KMS-11 (cell line): ENCODE measurements at regions not wholly inside any gene's neighbourhood (a gene's known extent, or its start where the extent isn't known, plus 50 kb on each side); places are given as distances from the start of the nearest gene placed in this dataset.

Source experiments
- H2AFZ ChIP-seq: fragments of 200-600 bp; sonication (generic); 2 replicates; pipeline ENCODE4 v1.6.1; 2016; ENCODE audit warnings: antibody characterized with exemption, mixed run types, low read depth
- H3K27ac ChIP-seq: fragments of 200-600 bp; sonication (generic); 2 replicates; pipeline ENCODE4 v1.6.1; 2016; ENCODE audit warnings: mild to moderate bottlenecking, mixed run types
- H3K27me3 ChIP-seq: fragments of 200-600 bp; sonication (generic); 2 replicates; pipeline ENCODE4 v1.6.1; 2017; ENCODE audit warnings: mild to moderate bottlenecking, low read depth, mixed run types, moderate library complexity; ENCODE audit not compliant: insufficient read depth
- H3K36me3 ChIP-seq: fragments of 200-600 bp; sonication (generic); 2 replicates; pipeline ENCODE4 v1.6.1; 2017; ENCODE audit warnings: mild to moderate bottlenecking, mixed run types; ENCODE audit not compliant: insufficient read depth
- H3K4me1 ChIP-seq: fragments of 200-600 bp; sonication (generic); 2 replicates; pipeline ENCODE4 v1.6.1; 2016; ENCODE audit warnings: mild to moderate bottlenecking, low read depth, mixed run types; ENCODE audit not compliant: poor library complexity, severe bottlenecking
- H3K4me2 ChIP-seq: fragments of 200-600 bp; sonication (generic); 2 replicates; pipeline ENCODE4 v1.7.0; 2016; ENCODE audit warnings: mild to moderate bottlenecking, mixed run types
- H3K4me3 ChIP-seq: fragments of 200-600 bp; sonication (generic); IDR thresholded peaks from 2 replicates; pipeline ENCODE4 v1.6.1; 2017; ENCODE audit warnings: low read depth, low read length, mixed read lengths; ENCODE audit not compliant: insufficient read depth
- H3K79me2 ChIP-seq: fragments of 200-600 bp; sonication (generic); 2 replicates; pipeline ENCODE4 v1.6.1; 2016; ENCODE audit warnings: low read depth, mixed run types; ENCODE audit not compliant: insufficient read depth
- H3K9ac ChIP-seq: fragments of 200-600 bp; sonication (generic); 2 replicates; pipeline ENCODE4 v1.6.1; 2016; ENCODE audit warnings: mild to moderate bottlenecking, mixed run types
- H4K20me1 ChIP-seq: fragments of 200-600 bp; sonication (generic); 2 replicates; pipeline ENCODE4 v1.6.1; 2016; ENCODE audit warnings: mild to moderate bottlenecking, mixed run types; ENCODE audit not compliant: insufficient read depth
- TF ChIP-seq, protein P1 (sequence below): fragments of 200-600 bp; sonication (generic); conservative IDR thresholded peaks from 2 replicates; pipeline ENCODE4 v1.6.1; 2017; ENCODE audit warnings: low read depth, mild to moderate bottlenecking, antibody characterized with exemption, low read length, moderate library complexity, mixed read lengths

DNA sequence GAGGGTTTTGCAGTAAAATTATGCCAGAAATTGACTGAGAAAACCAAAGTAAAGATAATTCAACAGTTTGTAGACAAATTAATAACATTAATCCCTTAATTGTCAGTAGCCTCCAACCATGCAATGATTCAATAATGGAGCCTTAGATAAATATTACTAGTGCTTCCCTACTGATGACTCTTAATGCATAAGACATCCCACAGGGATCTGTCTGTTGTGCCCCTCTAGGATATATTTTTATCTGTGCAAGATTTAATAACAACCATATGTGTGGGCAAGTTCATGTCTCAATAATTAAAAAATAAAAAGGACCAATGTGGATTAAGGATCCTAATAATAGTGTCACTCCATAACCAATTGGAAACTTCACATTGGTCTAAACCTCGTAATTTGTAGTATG is 230.3 kb upstream of the TCF4 start:
- TF ChIP-seq, protein P1, sequence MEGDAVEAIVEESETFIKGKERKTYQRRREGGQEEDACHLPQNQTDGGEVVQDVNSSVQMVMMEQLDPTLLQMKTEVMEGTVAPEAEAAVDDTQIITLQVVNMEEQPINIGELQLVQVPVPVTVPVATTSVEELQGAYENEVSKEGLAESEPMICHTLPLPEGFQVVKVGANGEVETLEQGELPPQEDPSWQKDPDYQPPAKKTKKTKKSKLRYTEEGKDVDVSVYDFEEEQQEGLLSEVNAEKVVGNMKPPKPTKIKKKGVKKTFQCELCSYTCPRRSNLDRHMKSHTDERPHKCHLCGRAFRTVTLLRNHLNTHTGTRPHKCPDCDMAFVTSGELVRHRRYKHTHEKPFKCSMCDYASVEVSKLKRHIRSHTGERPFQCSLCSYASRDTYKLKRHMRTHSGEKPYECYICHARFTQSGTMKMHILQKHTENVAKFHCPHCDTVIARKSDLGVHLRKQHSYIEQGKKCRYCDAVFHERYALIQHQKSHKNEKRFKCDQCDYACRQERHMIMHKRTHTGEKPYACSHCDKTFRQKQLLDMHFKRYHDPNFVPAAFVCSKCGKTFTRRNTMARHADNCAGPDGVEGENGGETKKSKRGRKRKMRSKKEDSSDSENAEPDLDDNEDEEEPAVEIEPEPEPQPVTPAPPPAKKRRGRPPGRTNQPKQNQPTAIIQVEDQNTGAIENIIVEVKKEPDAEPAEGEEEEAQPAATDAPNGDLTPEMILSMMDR: no peak
- H3K4me2 ChIP-seq: no peak overlapping the region
- no peak overlapping the region for H3K9ac ChIP-seq
- H3K36me3 ChIP-seq: no peaks in the 10 kb centered on the region
- H3K27me3 ChIP-seq: no peaks in the 10 kb centered on the region
- no peaks in the 10 kb centered on the region for H3K4me1 ChIP-seq
- H2AFZ ChIP-seq: no peak overlapping the region
- H3K27ac ChIP-seq: no peak overlapping the region
- no peaks in the 10 kb centered on the region for H4K20me1 ChIP-seq
- H3K4me3 ChIP-seq: no peak overlapping the region
- H3K79me2 ChIP-seq: no peaks in the 10 kb centered on the region

- Histone ChIP-seq H3K4me2 (no peak overlapping the region), H4K20me1 (no peaks in the 10 kb centered on the region), H3K9ac (no peak overlapping the region), H3K79me2 (no peaks in the 10 kb centered on the region), H2AFZ (no peak overlapping the region), H3K36me3 (no peaks in the 10 kb centered on the region), H3K4me3 (no peak overlapping the region), H3K27me3 (no peaks in the 10 kb centered on the region), H3K4me1 (no peaks in the 10 kb centered on the region), H3K27ac (no peak overlapping the region)
- TF ChIP-seq, protein P1: no peak
These were observed 223.9 kb upstream of the TCF4 start for GRCh38 chr18:55811925-55812324.

DNA sequence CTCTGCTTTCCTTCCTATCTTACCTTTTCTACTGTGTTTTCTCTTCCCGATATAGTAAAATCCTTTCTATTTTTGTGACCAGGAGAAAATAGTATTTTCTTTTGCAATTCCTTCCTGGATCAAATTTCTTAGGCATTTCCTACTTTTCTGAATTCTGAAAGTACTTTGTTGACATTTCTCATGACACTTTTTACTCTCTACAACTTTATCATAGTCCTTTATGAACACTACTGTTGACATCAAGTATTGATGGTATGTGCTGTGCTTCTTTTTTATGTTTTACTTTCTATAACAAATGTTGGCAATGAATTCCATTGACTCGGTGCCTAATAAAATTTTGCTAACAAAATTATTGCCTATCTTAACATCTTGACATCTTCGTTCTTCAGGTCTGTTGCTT is 217.7 kb upstream of the TCF4 start:
- no peak overlapping the region for H2AFZ ChIP-seq
- H3K27ac ChIP-seq: no peak overlapping the region
- TF ChIP-seq, protein P1: no peak
- no peaks in the 10 kb centered on the region for H3K36me3 ChIP-seq
- no peak overlapping the region for H3K4me2 ChIP-seq
- no peak overlapping the region for H3K9ac ChIP-seq
- H4K20me1 ChIP-seq: no peaks in the 10 kb centered on the region
- H3K27me3 ChIP-seq: no peaks in the 10 kb centered on the region
- H3K79me2 ChIP-seq: no peaks in the 10 kb centered on the region
- no peak overlapping the region for H3K4me3 ChIP-seq
- no peaks in the 10 kb centered on the region for H3K4me1 ChIP-seq

- Histone ChIP-seq H2AFZ (no peak overlapping the region), H3K4me2 (no peak overlapping the region), H3K4me3 (no peak overlapping the region), H3K36me3 (no peaks in the 10 kb centered on the region), H3K27ac (no peak overlapping the region), H3K79me2 (no peaks in the 10 kb centered on the region), H3K4me1 (no peaks in the 10 kb centered on the region), H4K20me1 (no peaks in the 10 kb centered on the region), H3K27me3 (no peaks in the 10 kb centered on the region), H3K9ac (no peak overlapping the region)
- TF ChIP-seq, protein P1: no peak
These were observed 207.2 kb upstream of the TCF4 start for GRCh38 chr18:55795101-55795669.
